ENCODE measurements at regions not wholly inside any gene's neighbourhood (a gene's known extent, or its start where the extent isn't known, plus 50 kb on each side); places are given as distances from the start of the nearest gene placed in this dataset.
"Not testable (repeated sequence)": the region's sequence is repeated elsewhere in the genome, so short reads cannot be mapped to it uniquely, and the experiment has no call there.

GRCh38 chr5:92653730-92654461, 927.1 kb downstream of the NR2F1-AS1 start:
- DNase-seq (ENCODE audit: extremely low read depth in 1 of 11, low read depth in 9 of 11, low spot score in 4 of 11): no peak

- no peak for DNase-seq (ENCODE audit: extremely low read depth in 1 of 11, low read depth in 9 of 11, low spot score in 4 of 11)
Measured at GRCh38 chr5:92652756-92653155, 928.3 kb downstream of the NR2F1-AS1 start.

GRCh38 chr5:92644266-92644886, 936.6 kb downstream of the NR2F1-AS1 start:
- no peak for DNase-seq (ENCODE audit: extremely low read depth in 1 of 11, low read depth in 9 of 11, low spot score in 4 of 11)

- DNase-seq (ENCODE audit: extremely low read depth in 1 of 11, low read depth in 9 of 11, low spot score in 4 of 11): peak; percentile 68 to 91 (median 86)
Measured at GRCh38 chr5:92641031-92641962, 939.7 kb downstream of the NR2F1-AS1 start.

- DNase-seq (ENCODE audit: extremely low read depth in 1 of 11, low read depth in 9 of 11, low spot score in 4 of 11): no peak
Measured at GRCh38 chr5:92640340-92640739, 940.7 kb downstream of the NR2F1-AS1 start.

- DNase-seq (ENCODE audit: extremely low read depth in 1 of 11, low read depth in 9 of 11, low spot score in 4 of 11): no peak
Measured at GRCh38 chr5:92637960-92638359, 943.1 kb downstream of the NR2F1-AS1 start.

- DNase-seq (ENCODE audit: extremely low read depth in 1 of 11, low read depth in 9 of 11, low spot score in 4 of 11): no peak
Measured at GRCh38 chr5:92637247-92637646, 943.8 kb downstream of the NR2F1-AS1 start.

- no peak for DNase-seq (ENCODE audit: extremely low read depth in 1 of 11, low read depth in 9 of 11, low spot score in 4 of 11)
Measured at GRCh38 chr5:92635001-92635461, 946.0 kb downstream of the NR2F1-AS1 start.

GRCh38 chr5:92633875-92634487, 947.0 kb downstream of the NR2F1-AS1 start:
- peak in 1 of 11 donors; percentile 39 for DNase-seq (ENCODE audit: extremely low read depth in 1 of 11, low read depth in 9 of 11, low spot score in 4 of 11)

GRCh38 chr5:92633176-92633575, 947.8 kb downstream of the NR2F1-AS1 start:
- no peak for DNase-seq (ENCODE audit: extremely low read depth in 1 of 11, low read depth in 9 of 11, low spot score in 4 of 11)

GRCh38 chr5:92631237-92631701, 949.8 kb downstream of the NR2F1-AS1 start:
- DNase-seq (ENCODE audit: extremely low read depth in 1 of 11, low read depth in 9 of 11, low spot score in 4 of 11): not testable (repeated sequence)

- DNase-seq (ENCODE audit: extremely low read depth in 1 of 11, low read depth in 9 of 11, low spot score in 4 of 11): no peak
Measured at GRCh38 chr5:92629574-92629973, 951.4 kb downstream of the NR2F1-AS1 start.

GRCh38 chr5:92629000-92629399, 952.0 kb downstream of the NR2F1-AS1 start:
- no peak for DNase-seq (ENCODE audit: extremely low read depth in 1 of 11, low read depth in 9 of 11, low spot score in 4 of 11)

GRCh38 chr5:92627186-92627585, 953.8 kb downstream of the NR2F1-AS1 start:
- no peak for DNase-seq (ENCODE audit: extremely low read depth in 1 of 11, low read depth in 9 of 11, low spot score in 4 of 11)

GRCh38 chr5:92616085-92616484, 964.9 kb downstream of the NR2F1-AS1 start:
- no peak for DNase-seq (ENCODE audit: extremely low read depth in 1 of 11, low read depth in 9 of 11, low spot score in 4 of 11)

GRCh38 chr5:92613546-92613945, 967.5 kb downstream of the NR2F1-AS1 start:
- no peak for DNase-seq (ENCODE audit: extremely low read depth in 1 of 11, low read depth in 9 of 11, low spot score in 4 of 11)

- not testable (repeated sequence) for DNase-seq (ENCODE audit: extremely low read depth in 1 of 11, low read depth in 9 of 11, low spot score in 4 of 11)
Measured at GRCh38 chr5:92610435-92610834, 970.6 kb downstream of the NR2F1-AS1 start.

GRCh38 chr5:92605591-92605990, 975.4 kb downstream of the NR2F1-AS1 start:
- DNase-seq (ENCODE audit: extremely low read depth in 1 of 11, low read depth in 9 of 11, low spot score in 4 of 11): no peak

- no peak for DNase-seq (ENCODE audit: extremely low read depth in 1 of 11, low read depth in 9 of 11, low spot score in 4 of 11)
Measured at GRCh38 chr5:92599217-92599810, 981.7 kb downstream of the NR2F1-AS1 start.

Measured in renal cortex interstitium (tissue), 11 donors.